Hematopoietic multipotent progenitor cell treated with erythropoietin and hydrocortisone succinate and interleukin-3 and kit ligand, for 17 days (in vitro differentiated cells): ENCODE measurements at regions not wholly inside any gene's neighbourhood (a gene's known extent, or its start where the extent isn't known, plus 50 kb on each side); places are given as distances from the start of the nearest gene placed in this dataset.
"Not testable (repeated sequence)": the region's sequence is repeated elsewhere in the genome, so short reads cannot be mapped to it uniquely, and the experiment has no call there.

Experiments
- DNase-seq: peaks from one replicate; pipeline ENCODE4 v3.0.0-alpha.2; 2015; ENCODE audit warnings: low spot score

DNA sequence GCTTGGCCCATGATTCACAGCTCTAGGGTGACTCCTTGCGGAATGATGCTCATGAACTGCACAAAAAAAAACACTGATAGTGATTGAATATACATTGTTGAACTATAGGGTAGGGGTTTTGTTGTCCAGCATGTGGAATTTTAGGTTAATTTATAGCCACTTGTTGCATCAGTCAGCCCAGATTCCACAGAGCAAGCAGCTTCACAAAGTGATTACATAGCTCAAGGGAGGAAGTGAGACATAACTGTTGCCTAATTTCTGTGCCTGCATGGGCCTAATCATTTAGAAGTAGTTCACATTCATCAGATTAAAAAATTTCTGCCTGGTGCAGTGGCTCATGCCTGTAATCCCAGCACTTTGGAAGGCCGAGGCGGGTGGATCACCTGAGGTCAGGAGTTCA, 142.2 kb upstream of the ZNF722 start:
- DNase-seq: not testable (repeated sequence)

DNA sequence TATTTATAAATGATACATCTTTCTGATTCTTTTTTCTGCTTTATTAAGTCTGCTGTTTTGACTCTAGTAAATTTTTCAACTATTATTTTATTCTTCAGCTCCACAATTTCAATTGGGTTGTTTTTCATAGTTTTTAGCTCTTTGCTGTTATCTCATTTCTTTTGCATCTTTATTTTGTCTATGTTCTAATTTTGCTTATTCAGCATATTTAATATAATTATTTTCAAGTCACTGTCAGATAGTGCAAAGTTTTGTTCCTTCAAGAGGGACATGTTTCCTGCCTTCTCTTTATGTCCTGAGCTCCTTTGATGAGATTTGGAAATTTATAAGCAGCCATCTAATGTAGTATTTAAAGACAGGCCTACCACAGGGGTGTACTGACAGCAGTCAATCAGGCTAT, 131.5 kb upstream of the ZNF722 start:
- no peak for DNase-seq

DNA sequence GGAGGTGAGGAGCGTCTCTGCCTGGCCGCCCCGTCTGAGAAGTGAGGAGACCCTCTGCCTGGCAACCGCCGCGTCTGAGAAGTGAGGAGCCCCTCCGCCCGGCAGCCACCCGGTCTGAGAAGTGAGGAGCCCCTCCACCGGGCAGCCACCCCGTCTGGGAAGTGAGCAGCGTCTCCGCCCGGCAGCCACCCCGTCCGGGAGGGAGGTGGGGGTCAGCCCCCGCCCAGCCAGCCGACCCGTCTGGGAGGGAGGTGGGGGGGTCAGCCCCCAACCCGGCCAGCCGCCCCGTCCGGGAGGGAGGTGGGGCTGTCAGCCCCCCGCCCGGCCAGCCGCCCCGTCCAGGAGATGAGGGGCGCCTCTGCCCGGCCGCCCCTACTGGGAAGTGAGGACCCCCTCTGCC, 124.4 kb upstream of the ZNF722 start:
- DNase-seq: not testable (repeated sequence)

DNA sequence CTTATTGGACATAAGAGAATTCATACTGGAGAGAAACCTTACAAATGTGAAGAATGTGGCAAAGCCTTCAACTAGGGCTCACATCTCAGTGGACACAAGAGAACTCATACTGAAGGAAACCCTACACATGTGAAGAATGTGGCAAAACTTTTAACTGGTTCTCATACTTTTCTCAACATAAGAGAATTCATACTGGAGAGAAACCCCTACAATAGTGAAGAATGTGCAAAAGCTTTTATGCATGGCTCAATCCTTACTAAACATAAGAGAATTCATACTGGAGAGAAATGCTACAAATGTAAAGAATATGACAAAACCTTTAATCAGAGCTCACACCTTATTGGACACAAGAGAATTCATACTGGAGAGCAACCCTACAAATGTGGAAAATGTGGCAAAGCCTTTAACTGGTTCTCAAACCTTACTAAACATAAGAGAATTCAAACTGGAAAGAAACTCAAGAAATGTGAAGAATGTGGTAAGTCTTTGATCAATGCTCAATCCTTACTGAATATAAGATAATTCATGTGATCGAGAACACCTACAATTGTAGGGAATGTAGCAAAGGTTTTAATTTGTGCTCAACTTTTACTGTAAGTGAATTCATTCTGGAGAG, 121.8 kb upstream of the ZNF722 start:
- DNase-seq: no peak

DNA sequence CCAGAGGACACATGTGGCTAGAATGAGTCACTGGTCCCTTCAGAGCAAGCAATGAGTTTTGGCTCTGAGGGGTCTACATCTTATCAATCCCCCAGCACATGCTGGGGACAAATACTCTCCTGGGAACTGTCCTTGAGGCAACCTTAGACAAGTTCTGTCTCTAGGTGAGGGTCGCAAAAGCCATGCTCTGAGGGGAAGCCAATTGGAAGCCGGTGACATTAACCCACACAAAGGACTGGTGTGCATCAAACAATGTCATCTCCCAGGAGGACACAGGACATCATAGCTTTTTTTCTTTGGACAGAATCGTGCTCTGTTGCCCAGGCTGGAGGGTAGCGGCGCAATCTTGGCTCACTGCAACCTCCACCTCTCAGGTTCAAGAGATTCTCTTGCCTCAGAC, 111.6 kb upstream of the ZNF722 start:
- DNase-seq: no peak

DNA sequence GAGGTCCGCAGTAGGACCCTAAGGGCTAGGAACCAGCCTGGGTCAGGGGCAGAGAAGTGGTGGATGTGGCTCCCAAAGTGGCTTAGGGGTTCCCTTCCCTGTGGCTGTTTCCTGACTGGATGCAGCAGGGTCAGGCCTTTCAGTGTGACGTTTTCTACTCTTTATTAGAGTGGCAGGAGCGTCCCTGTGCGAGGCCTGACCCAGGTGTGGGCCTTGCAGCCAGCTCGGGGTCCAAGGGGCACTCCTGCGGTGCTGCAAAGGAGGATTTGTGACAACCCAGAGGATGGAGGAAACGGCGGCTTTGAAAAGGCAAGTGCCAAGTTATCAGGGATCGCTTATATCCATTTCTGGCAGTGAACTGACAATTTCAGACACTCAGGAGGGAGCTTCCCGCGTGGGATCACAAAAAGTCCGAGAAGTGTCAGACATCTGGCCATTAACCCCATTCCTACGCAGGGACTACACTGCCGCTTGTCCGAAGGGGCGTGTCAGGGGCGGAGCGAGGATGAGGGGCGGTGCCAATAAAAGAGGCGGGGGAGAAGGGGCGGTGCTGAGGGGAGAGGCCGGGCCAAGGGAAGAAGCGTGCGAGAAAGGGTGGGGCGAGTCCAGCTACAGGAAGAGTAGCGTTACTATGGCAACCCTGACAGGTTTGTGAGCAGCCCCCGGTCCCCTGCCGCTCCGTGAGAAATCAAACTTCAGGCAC, 98.8 kb upstream of the ZNF722 start:
- DNase-seq: no peak

DNA sequence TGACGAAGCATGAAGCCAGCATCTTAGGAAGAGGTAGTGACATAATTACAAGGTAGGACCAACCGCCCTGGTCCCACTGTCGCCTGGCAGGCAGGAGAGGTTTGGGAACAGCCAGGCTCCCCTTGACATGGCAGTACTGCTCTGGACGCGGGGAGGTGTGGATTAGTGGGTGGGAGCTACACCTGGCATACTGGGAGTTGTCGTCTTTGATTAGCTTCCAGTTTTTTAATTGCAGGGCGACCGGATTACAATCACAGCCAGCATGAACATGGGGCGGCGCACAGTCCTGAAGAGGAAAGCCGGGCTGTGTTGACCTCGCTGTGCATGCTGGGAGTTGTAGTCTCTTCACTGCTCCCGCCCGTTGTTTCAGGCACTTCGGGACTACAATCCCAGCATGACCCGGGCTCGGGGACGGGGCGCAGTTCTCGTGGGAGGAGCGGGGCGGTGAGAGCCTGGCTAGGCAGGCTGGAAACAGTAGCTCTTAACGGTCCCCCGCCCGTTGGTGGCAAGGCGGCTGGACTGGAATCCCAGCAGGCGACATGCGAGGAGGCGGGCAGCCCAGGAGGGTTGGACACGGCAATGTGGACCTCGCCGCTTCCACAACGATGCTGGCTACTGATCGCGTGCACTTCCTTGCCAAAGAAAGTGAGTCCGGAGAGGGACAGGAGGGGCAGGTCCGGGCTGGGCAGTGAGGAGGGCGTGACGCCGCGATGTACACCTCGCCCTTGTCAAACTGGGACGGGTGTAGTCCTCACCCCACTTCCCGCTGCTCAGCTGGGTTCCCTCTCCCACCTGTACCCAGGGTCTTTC, 98.0 kb upstream of the ZNF722 start:
- no peak for DNase-seq

DNA sequence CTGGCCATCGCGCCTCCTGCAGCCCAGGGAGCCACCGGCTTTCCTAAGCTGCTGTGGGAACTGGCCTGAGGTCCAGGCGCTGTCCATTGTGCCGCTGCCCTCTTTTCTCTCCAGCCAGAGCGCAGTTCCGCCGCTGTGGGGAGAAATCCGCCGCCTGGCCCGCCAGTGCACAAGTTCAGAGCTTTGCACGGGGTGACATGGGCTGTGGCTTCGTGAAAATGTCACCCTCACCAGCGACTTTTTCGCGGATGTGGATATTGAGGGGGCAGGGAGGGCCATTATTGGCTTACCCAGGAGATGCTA, 97.5 kb upstream of the ZNF722 start:
- not testable (repeated sequence) for DNase-seq

DNA sequence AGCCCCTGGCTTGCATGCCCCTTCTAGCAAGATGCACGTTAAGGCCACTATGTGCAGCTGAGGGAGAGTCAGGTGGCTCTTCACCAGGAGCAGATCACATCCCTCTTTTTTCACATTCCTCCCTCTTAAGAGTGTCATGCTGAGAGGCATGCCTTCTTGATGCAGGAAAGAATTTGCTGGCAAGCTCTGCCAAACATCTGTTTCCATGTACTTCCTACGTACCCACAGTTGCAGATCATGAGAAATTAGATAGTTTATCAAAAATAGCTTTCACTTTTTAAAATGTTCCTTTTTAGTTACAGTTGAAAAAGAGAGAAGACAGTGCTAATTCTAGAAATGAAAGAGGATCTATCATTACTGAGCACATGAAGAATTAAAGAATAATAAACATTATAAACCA, 79.7 kb upstream of the ZNF722 start:
- DNase-seq: no peak

DNA sequence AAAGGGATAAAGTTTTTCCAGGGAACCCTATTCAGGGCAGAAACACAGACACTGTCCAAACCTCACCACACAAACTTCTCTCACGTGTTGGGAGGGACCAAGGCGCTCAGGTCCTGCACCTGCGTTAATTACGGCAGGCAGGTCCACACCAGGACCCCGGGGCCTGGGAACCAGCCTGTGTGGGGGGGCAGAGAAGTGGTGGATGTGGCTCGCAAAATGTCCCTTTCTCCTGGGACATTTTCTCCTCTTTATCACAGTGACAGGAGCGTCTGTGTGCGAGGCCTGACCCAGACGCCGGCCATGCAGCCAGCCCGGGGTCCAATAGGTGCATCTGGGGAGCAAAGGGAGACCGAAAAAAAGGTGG, 73.4 kb upstream of the ZNF722 start:
- DNase-seq: no peak

DNA sequence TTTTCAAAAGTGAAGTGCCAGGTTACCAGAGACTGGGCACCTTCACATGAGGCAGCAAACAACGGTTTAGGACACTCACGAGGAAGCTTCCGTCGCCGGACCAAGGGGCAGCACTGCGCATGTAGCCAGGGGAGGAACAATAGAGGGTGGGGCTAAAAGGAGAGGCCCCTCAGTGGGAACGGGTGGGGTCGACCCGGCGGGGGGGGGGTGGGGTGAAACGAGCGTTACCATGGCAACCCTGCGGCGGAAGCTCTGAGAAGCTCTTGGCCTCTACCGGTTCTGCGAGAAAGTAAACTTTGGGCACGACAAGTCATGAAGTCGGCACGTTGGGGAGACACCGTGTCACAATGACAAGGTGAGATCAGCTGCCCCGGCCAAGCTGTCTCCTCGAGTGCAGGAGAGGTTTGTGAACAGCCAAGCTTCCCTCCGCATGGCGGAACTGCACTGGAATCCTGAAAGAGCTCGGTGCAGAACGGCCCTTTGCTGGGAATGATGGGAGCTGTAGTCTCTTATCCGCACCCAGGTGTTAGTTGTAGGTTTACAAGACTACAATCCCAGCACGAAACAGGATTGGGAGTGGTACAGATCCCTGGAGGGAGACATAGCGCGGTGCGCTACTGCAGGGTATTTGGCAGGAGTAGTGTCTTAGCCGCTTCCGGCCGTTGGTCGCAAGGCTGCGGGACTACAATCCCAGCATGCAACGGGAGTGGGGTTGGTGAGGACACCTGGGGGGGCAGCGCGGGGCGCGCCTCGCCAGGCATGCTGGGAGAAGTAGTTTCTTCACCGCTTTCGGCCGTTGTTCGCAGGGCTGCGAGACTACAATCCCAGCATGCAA, 72.8 kb upstream of the ZNF722 start:
- peak; percentile 6 for DNase-seq

DNA sequence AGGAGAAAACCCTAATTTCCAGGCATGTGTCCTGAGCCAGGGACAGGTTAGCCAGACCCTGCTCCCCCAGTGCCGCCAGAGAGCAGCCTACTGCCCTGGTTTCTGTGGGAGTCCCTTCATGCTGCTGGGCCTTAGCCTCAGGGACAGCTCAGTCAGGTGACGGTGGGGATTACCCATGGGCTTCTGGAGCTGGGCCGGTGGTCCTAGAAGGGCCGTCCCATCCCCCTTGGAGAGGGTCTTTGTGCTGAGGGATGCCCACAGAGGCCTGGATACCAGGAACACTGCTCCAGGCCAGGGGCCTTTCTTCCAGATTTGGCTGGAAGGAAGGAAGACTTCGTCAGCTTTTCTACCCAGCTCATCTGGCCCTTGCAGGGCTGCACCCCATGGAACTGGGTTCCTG, 71.4 kb upstream of the ZNF722 start:
- no peak for DNase-seq

DNA sequence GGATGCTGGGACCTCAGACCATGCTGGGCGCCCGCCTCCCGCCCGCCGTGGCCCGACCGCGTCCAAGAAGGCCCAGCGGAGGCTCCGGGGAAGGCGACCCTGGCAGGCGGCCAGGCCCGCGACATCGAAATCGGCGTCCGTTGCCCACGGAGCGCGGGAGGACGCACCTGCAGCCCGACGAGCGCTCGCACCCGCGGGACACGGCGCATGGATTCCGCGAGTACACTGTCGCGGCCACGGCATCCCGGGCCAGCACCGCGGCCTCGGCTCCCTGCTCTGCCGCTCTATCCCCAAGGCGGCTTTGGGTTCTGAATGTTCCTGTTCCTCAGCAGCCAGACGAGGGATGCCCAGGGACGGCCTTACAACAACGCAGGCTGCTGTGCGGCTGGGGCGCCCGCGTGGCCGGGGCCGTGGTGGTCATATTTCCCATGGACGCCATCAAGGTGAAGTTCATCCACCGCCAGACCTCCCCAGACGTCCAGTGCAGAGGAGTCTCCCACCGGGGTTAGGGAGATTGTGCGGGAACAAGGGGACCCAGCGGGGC, 67.5 kb upstream of the ZNF722 start:
- no peak for DNase-seq

DNA sequence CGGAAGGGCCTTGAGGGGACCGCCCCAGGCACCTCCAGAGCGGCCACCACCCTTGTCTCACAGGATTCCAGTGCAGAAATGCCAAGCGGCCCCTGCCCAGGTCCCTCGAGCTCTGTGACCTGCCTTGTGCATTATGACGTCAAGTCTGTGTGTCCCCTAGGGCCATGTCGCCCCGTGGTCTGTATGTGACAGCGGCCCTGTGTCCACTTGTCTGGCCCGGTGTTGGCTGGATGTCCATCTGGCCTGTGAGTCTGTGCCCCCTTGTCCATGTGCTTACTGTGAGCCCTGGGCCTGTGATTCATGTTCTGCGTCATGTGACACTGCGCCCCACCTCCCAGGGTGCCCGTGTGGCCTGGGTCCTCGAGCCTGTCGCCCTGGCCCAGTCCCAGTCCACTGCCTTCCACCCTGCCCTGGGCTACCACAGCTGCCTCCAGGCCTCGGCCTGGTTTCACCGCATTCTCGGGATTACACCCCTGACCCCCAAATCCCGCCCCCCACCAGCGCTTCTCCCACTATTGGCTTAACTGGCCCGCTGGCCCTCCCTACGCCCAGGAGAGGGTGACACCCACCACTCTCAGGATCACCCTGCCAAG, 66.6 kb upstream of the ZNF722 start:
- DNase-seq: no peak
